ENCODE measurements at regions not wholly inside any gene's neighbourhood (a gene's known extent, or its start where the extent isn't known, plus 50 kb on each side); places are given as distances from the start of the nearest gene placed in this dataset.

- Histone ChIP-seq H3K4me1 (ENCODE audit: low read depth, poor library complexity, severe bottlenecking) (peaks cover 26% of the 10 kb centered on the region), H3K4me3 (IDR thresholded peaks at IDR 0.05; ENCODE audit: insufficient read depth, low read depth, low read length) (no peak overlapping the region), H3K9ac (no peak overlapping the region), H3K27ac (no peak overlapping the region), H4K20me1 (ENCODE audit: insufficient read depth) (no peaks in the 10 kb centered on the region), H3K27me3 (ENCODE audit: insufficient read depth, low read depth) (no peaks in the 10 kb centered on the region), H2AFZ (ENCODE audit: low read depth) (no peak overlapping the region), H3K36me3 (ENCODE audit: insufficient read depth) (no peaks in the 10 kb centered on the region), H3K4me2 (no peak overlapping the region), H3K79me2 (ENCODE audit: insufficient read depth, low read depth) (no peaks in the 10 kb centered on the region)
- no peak for TF ChIP-seq CTCF (conservative IDR thresholded peaks at IDR 0.05; ENCODE audit: low read depth, low read length)
These were observed 86.3 kb upstream of the NANOS1 start for GRCh38 chr10:118943253-118943652.

GRCh38 chr10:118944959-118945633 lies 84.4 kb upstream of the NANOS1 start:
- H3K27me3 ChIP-seq (ENCODE audit: insufficient read depth, low read depth) = no peaks in the 10 kb centered on the region
- H4K20me1 ChIP-seq (ENCODE audit: insufficient read depth) = no peaks in the 10 kb centered on the region
- H3K9ac ChIP-seq = no peak overlapping the region
- no peak overlapping the region for H3K4me3 ChIP-seq (IDR thresholded peaks at IDR 0.05; ENCODE audit: insufficient read depth, low read depth, low read length)
- H2AFZ ChIP-seq (ENCODE audit: low read depth) = no peak overlapping the region
- no peaks in the 10 kb centered on the region for H3K79me2 ChIP-seq (ENCODE audit: insufficient read depth, low read depth)
- H3K4me1 ChIP-seq (ENCODE audit: low read depth, poor library complexity, severe bottlenecking) = peaks cover 10% of the 10 kb centered on the region
- TF ChIP-seq CTCF (conservative IDR thresholded peaks at IDR 0.05; ENCODE audit: low read depth, low read length) = no peak
- H3K36me3 ChIP-seq (ENCODE audit: insufficient read depth) = no peaks in the 10 kb centered on the region
- H3K27ac ChIP-seq = no peak overlapping the region
- H3K4me2 ChIP-seq = no peak overlapping the region

- Histone ChIP-seq H3K36me3 (ENCODE audit: insufficient read depth) (no peaks in the 10 kb centered on the region), H3K4me3 (IDR thresholded peaks at IDR 0.05; ENCODE audit: insufficient read depth, low read depth, low read length) (no peak overlapping the region), H4K20me1 (ENCODE audit: insufficient read depth) (no peaks in the 10 kb centered on the region), H3K27me3 (ENCODE audit: insufficient read depth, low read depth) (no peaks in the 10 kb centered on the region), H3K4me2 (no peak overlapping the region), H3K4me1 (ENCODE audit: low read depth, poor library complexity, severe bottlenecking) (peaks cover 11% of the 10 kb centered on the region), H3K27ac (no peak overlapping the region), H3K79me2 (ENCODE audit: insufficient read depth, low read depth) (no peaks in the 10 kb centered on the region), H3K9ac (no peak overlapping the region), H2AFZ (ENCODE audit: low read depth) (no peak overlapping the region)
- no peak for TF ChIP-seq CTCF (conservative IDR thresholded peaks at IDR 0.05; ENCODE audit: low read depth, low read length)
These were observed 80.7 kb upstream of the NANOS1 start for GRCh38 chr10:118948786-118949185.

- no peaks in the 10 kb centered on the region for H4K20me1 ChIP-seq (ENCODE audit: insufficient read depth)
- no peaks in the 10 kb centered on the region for H3K36me3 ChIP-seq (ENCODE audit: insufficient read depth)
- no peak overlapping the region for H3K4me2 ChIP-seq
- H3K9ac ChIP-seq = no peak overlapping the region
- no peak overlapping the region for H2AFZ ChIP-seq (ENCODE audit: low read depth)
- H3K4me3 ChIP-seq (IDR thresholded peaks at IDR 0.05; ENCODE audit: insufficient read depth, low read depth, low read length) = no peak overlapping the region
- H3K4me1 ChIP-seq (ENCODE audit: low read depth, poor library complexity, severe bottlenecking) = peaks cover 25% of the 10 kb centered on the region
- no peak overlapping the region for H3K27ac ChIP-seq
- no peaks in the 10 kb centered on the region for H3K79me2 ChIP-seq (ENCODE audit: insufficient read depth, low read depth)
- no peak for TF ChIP-seq CTCF (conservative IDR thresholded peaks at IDR 0.05; ENCODE audit: low read depth, low read length)
- no peaks in the 10 kb centered on the region for H3K27me3 ChIP-seq (ENCODE audit: insufficient read depth, low read depth)
These were observed 79.3 kb upstream of the NANOS1 start for GRCh38 chr10:118950190-118950680.
